Breast epithelium (tissue), 4 donors: ENCODE measurements at regions not wholly inside any gene's neighbourhood (a gene's known extent, or its start where the extent isn't known, plus 50 kb on each side); places are given as distances from the start of the nearest gene placed in this dataset.

Experiments used
- DNase-seq, 2 donors: peaks; one replicate each; pipeline ENCODE4 v3.0.0-alpha.2; 2019; ENCODE audit warnings: low spot score in 2 of 2
- H3K27ac ChIP-seq, 2 donors: fragments of 200-600 bp; sonication (generic) in 1 of 2; one replicate each; pipeline ENCODE4 v1.5.1; 2016 to 2019; ENCODE audit warnings: mild to moderate bottlenecking in 1 of 2
- H3K27me3 ChIP-seq, 2 donors: fragments of 200-600 bp; sonication (generic) in 1 of 2; one replicate each; pipeline versions ENCODE4 v1.5.1 to v1.6.0; 2017 to 2019; ENCODE audit warnings: control low read depth in 1 of 2, mild to moderate bottlenecking in 1 of 2
- H3K36me3 ChIP-seq: fragments of 200-600 bp; one replicate; pipeline ENCODE4 v1.5.1; 2019
- H3K4me1 ChIP-seq, 2 donors: fragments of 200-600 bp; sonication (generic); one replicate each; pipeline ENCODE4 v1.5.1; 2016 to 2019; ENCODE audit warnings: control low read depth in 1 of 2
- H3K4me3 ChIP-seq, 3 donors: fragments of 200-600 bp; sonication (generic); 1 replicate in 2 of 3; 2 replicates in 1 of 3; pipeline ENCODE4 v1.5.1; 2016 to 2019; ENCODE audit warnings: mild to moderate bottlenecking in 3 of 3, moderate library complexity in 2 of 3
- H3K9me3 ChIP-seq, 2 donors: fragments of 200-600 bp; sonication (generic) in 1 of 2; one replicate each; pipeline ENCODE4 v1.5.1; 2016 to 2019; ENCODE audit warnings: control low read depth in 1 of 2
- CTCF ChIP-seq, 3 donors: fragments of 450-650 bp; IDR thresholded peaks; one replicate each; pipeline ENCODE4 v1.5.1; 2016 to 2017; ENCODE audit warnings: antibody characterized with exemption in 3 of 3, mild to moderate bottlenecking in 3 of 3, moderate library complexity in 3 of 3
- POLR2A ChIP-seq: fragments of 450-650 bp; IDR thresholded peaks from one replicate; pipeline ENCODE4 v1.6.1; 2016; ENCODE audit warnings: antibody characterized with exemption, mild to moderate bottlenecking, moderate library complexity
- POLR2AphosphoS5 ChIP-seq, 3 donors: sonication (generic); formaldehyde crosslinking; IDR thresholded peaks; one replicate each; pipeline ENCODE4 v1.6.1; 2017; ENCODE audit warnings: antibody characterized with exemption in 3 of 3
- intact Hi-C: fragments of 100-400 bp; cut with DNase I; formaldehyde crosslinking; loops from one replicate; pipeline ENCODE4 v1.15.1; 2023; ENCODE audit warnings: low total_unique reads

GRCh38 chr14:103223818-103224352, 100.6 kb downstream of the TNFAIP2 start:
- DNase-seq, result no peak
- no peak overlapping the region for H3K27ac ChIP-seq
- no peaks in the 10 kb centered on the region for H3K36me3 ChIP-seq
- intact Hi-C loops, result no loop called here
- TF ChIP-seq POLR2AphosphoS5 (IDR thresholded peaks at IDR 0.05), result no peak
- no peak for TF ChIP-seq POLR2A
- no peak for TF ChIP-seq CTCF (IDR thresholded peaks at IDR 0.05)
- no peaks in the 10 kb centered on the region for H3K9me3 ChIP-seq
- no peak overlapping the region for H3K4me3 ChIP-seq
- no peaks in the 10 kb centered on the region for H3K4me1 ChIP-seq
- peaks cover 0 to 19% of the 10 kb centered on the region in 2 donors for H3K27me3 ChIP-seq

DNA sequence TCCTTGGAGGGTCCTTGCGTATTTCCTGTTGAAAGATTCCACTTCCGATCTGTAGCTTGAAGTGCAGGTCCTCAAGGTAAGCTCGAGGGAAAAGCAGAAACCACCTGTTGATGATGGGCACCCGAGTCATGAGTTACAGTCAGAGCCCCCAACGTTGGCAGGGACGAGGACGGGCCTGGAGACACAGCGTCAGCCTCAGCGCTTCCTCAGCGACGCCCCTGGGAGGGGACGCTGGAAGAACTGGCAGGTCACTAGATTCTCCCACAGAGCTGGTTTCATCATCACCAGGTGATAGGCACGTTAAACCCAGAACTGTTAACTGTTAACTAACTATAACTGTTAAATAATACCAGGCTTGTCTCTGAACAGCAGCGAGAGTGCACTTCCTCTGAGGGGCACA, 101.8 kb downstream of the TNFAIP2 start:
- DNase-seq, result no peak
- Histone ChIP-seq H3K4me1 (no peaks in the 10 kb centered on the region), H3K27me3 (peaks cover 0 to 19% of the 10 kb centered on the region in 2 donors), H3K27ac (no peak overlapping the region), H3K9me3 (no peaks in the 10 kb centered on the region), H3K4me3 (no peak overlapping the region), H3K36me3 (no peaks in the 10 kb centered on the region)
- intact Hi-C loops, result no loop called here
- TF ChIP-seq POLR2AphosphoS5 (IDR thresholded peaks at IDR 0.05), result no peak
- no peak for TF ChIP-seq CTCF (IDR thresholded peaks at IDR 0.05)
- TF ChIP-seq POLR2A, result no peak

GRCh38 chr14:103225476-103225875, 102.2 kb downstream of the TNFAIP2 start:
- H3K27me3 ChIP-seq, result peaks cover 0 to 15% of the 10 kb centered on the region in 2 donors
- intact Hi-C loops, result no loop called here
- TF ChIP-seq POLR2AphosphoS5 (IDR thresholded peaks at IDR 0.05), result no peak
- TF ChIP-seq POLR2A, result no peak
- no peak for TF ChIP-seq CTCF (IDR thresholded peaks at IDR 0.05)
- H3K4me3 ChIP-seq, result no peak overlapping the region
- no peaks in the 10 kb centered on the region for H3K4me1 ChIP-seq
- no peak for DNase-seq
- no peaks in the 10 kb centered on the region for H3K9me3 ChIP-seq
- H3K27ac ChIP-seq, result no peak overlapping the region
- H3K36me3 ChIP-seq, result no peaks in the 10 kb centered on the region

DNA sequence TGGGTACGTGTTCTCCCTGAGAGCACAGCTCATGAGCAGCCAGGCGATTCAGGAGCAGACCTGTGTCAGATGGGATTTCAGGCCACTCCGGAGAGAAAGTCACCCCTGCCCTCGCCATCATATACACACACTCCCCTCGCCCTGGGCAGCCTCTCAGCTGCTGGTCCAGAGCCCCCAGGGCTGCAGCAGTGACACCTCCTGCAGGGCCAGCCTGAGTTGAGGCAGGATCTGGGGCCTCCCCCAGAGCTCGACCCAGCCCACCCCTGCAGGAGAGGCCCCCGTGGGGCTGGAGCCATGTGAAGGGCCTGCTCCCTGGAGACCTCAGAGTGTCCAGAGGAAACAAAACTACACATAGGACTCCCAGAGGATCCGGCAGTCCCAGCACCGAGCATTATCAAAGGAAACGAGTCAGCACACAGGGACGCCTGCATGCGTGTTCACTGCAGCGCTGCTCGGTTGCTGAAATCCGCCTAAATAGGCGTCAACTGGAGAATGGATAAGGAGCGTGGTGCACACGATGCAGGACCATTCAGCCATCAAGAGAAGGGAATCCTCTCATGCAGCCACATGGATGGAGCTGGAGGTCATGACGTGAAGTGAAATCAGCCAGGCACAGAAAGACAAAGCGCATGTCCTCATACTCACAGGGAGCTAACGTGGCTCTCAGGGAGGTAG, 104.0 kb downstream of the TNFAIP2 start:
- H3K9me3 ChIP-seq, result no peaks in the 10 kb centered on the region
- H3K4me3 ChIP-seq, result no peak overlapping the region
- H3K27ac ChIP-seq, result no peak overlapping the region
- H3K27me3 ChIP-seq, result no peaks in the 10 kb centered on the region
- intact Hi-C loops, result no loop called here
- TF ChIP-seq POLR2A (no peak), POLR2AphosphoS5 (IDR thresholded peaks at IDR 0.05) (no peak), CTCF (IDR thresholded peaks at IDR 0.05) (no peak)
- H3K36me3 ChIP-seq, result no peaks in the 10 kb centered on the region
- DNase-seq, result no peak
- H3K4me1 ChIP-seq, result no peaks in the 10 kb centered on the region

DNA sequence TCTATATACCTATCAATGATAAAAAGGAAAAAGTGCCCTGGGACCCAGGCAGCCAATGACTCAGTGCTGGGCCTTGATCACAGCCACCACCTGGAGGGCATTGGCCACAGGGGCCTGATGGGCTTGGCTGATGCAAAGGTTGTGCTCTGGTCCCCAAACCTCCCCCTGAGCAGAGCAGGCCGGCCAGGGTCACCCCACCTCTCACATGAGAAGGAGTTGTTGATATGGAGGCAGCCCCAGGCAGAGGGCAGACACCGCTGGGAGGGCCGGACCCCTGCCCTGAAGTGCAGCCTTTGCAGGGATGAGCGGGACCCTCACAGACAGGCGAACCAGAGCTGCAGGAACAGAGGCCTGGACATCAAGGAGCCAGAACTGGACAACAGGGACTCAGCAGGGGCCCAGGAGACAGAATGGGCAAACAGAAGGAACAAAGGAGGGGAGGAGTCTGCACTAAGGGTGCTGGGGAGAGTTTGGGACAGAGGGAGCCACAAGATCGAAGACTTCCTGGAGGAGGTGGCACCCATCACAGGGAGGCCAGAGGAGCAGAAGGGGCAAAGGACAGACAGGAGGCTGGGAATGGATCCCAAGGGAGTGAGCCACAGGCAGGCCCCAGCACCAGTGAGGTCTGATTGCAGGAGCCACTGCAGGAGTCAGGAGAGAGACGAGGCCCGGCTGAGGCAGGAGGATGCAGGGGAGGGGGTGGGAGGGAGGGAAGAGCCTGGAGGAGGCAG, 105.0 kb downstream of the TNFAIP2 start:
- DNase-seq, result no peak
- TF ChIP-seq POLR2AphosphoS5 (IDR thresholded peaks at IDR 0.05), result no peak
- no peak for TF ChIP-seq CTCF (IDR thresholded peaks at IDR 0.05)
- TF ChIP-seq POLR2A, result no peak
- Histone ChIP-seq H3K4me3 (no peak overlapping the region), H3K9me3 (no peaks in the 10 kb centered on the region), H3K27ac (no peak overlapping the region), H3K36me3 (no peaks in the 10 kb centered on the region), H3K4me1 (no peaks in the 10 kb centered on the region), H3K27me3 (no peaks in the 10 kb centered on the region)
- intact Hi-C loops, result no loop called here
